ENCODE measurements at regions not wholly inside any gene's neighbourhood (a gene's known extent, or its start where the extent isn't known, plus 50 kb on each side); places are given as distances from the start of the nearest gene placed in this dataset.
"Not testable (repeated sequence)": the region's sequence is repeated elsewhere in the genome, so short reads cannot be mapped to it uniquely, and the experiment has no call there.

- DNase-seq, result no peak
Measured at GRCh38 chr13:63337921-63338320, 1922.3 kb upstream of the PCDH20 start.

- no peak for DNase-seq
Measured at GRCh38 chr13:63337041-63337440, 1921.4 kb upstream of the PCDH20 start.

- no peak for DNase-seq
Measured at GRCh38 chr13:63336549-63336948, 1920.9 kb upstream of the PCDH20 start.

- no peak for DNase-seq
Measured at GRCh38 chr13:63327584-63327983, 1911.9 kb upstream of the PCDH20 start.

GRCh38 chr13:63323441-63323840 lies 1907.8 kb upstream of the PCDH20 start:
- DNase-seq, result no peak

GRCh38 chr13:63311587-63311986 lies 1895.9 kb upstream of the PCDH20 start:
- no peak for DNase-seq

GRCh38 chr13:63308549-63309165 lies 1893.0 kb upstream of the PCDH20 start:
- DNase-seq, result no peak

GRCh38 chr13:63307228-63307627 lies 1891.6 kb upstream of the PCDH20 start:
- no peak for DNase-seq

GRCh38 chr13:63305641-63306133 lies 1890.0 kb upstream of the PCDH20 start:
- no peak for DNase-seq

GRCh38 chr13:63304497-63304896 lies 1888.8 kb upstream of the PCDH20 start:
- no peak for DNase-seq

GRCh38 chr13:63299866-63300394 lies 1884.3 kb upstream of the PCDH20 start:
- DNase-seq, result no peak

- no peak for DNase-seq
Measured at GRCh38 chr13:63297163-63297562, 1881.5 kb upstream of the PCDH20 start.

- DNase-seq, result no peak
Measured at GRCh38 chr13:63291701-63292100, 1876.1 kb upstream of the PCDH20 start.

- DNase-seq, result no peak
Measured at GRCh38 chr13:63288576-63288975, 1872.9 kb upstream of the PCDH20 start.

GRCh38 chr13:63287926-63288325 lies 1872.3 kb upstream of the PCDH20 start:
- no peak for DNase-seq

GRCh38 chr13:63285426-63285825 lies 1869.8 kb upstream of the PCDH20 start:
- DNase-seq, result no peak

GRCh38 chr13:63279136-63279535 lies 1863.5 kb upstream of the PCDH20 start:
- DNase-seq, result no peak

GRCh38 chr13:63274772-63275171 lies 1859.1 kb upstream of the PCDH20 start:
- DNase-seq, result no peak

- no peak for DNase-seq
Measured at GRCh38 chr13:63249411-63250187, 1834.0 kb upstream of the PCDH20 start.

GRCh38 chr13:63236667-63237396 lies 1821.2 kb upstream of the PCDH20 start:
- DNase-seq, result not testable (repeated sequence)

GRCh38 chr13:63218596-63218995 lies 1802.9 kb upstream of the PCDH20 start:
- not testable (repeated sequence) for DNase-seq

GRCh38 chr13:63209330-63210017 lies 1793.8 kb upstream of the PCDH20 start:
- DNase-seq, result no peak

GRCh38 chr13:63208826-63209225 lies 1793.2 kb upstream of the PCDH20 start:
- no peak for DNase-seq
